ENCODE measurements at regions not wholly inside any gene's neighbourhood (a gene's known extent, or its start where the extent isn't known, plus 50 kb on each side); places are given as distances from the start of the nearest gene placed in this dataset.

- ATAC-seq (ENCODE audit: low read depth) = no peak
- Histone ChIP-seq H3K36me3 (replicated peaks in 1 of 2; ENCODE audit: control extremely low read depth in 1 of 2, control insufficient read depth in 1 of 2, extremely low read depth in 1 of 2, insufficient read depth in 2 of 2, low read length in 1 of 2) (no peaks in the 10 kb centered on the region), H3K4me2 (replicated peaks; ENCODE audit: low read depth, low read length, poor library complexity, severe bottlenecking) (no peak overlapping the region), H3K4me1 (ENCODE audit: control insufficient read depth in 2 of 2, insufficient read depth in 2 of 2, low read length in 2 of 2) (no peaks in the 10 kb centered on the region), H3K9ac (ENCODE audit: low read length) (no peak overlapping the region), H4K20me1 (ENCODE audit: control insufficient read depth, insufficient read depth, low read length, poor library complexity, severe bottlenecking) (no peaks in the 10 kb centered on the region), H2AFZ (ENCODE audit: insufficient read depth, low read depth, low read length, poor library complexity, severe bottlenecking) (no peak overlapping the region), H3K9me3 (ENCODE audit: control extremely low read depth in 1 of 3, control insufficient read depth in 2 of 3, insufficient read depth in 1 of 3, low read length in 2 of 3) (no peaks in the 10 kb centered on the region), H3K4me3 (ENCODE audit: control extremely low read depth in 1 of 5, extremely low read depth in 1 of 5, insufficient read depth in 1 of 5, low read depth in 2 of 5, low read length in 4 of 5) (no peak overlapping the region), H3K27me3 (replicated peaks in 1 of 4; ENCODE audit: control extremely low read depth in 1 of 4, control insufficient read depth in 3 of 4, insufficient read depth in 4 of 4, low read length in 3 of 4) (no peaks in the 10 kb centered on the region), H3K79me2 (ENCODE audit: control insufficient read depth, insufficient read depth, low read length) (no peaks in the 10 kb centered on the region), H3K27ac (ENCODE audit: low read length in 2 of 2) (no peak overlapping the region)
- Mint-ChIP-seq H3K4me1 (no peaks in the 10 kb centered on the region), H3K4me3 (no peak overlapping the region), H3K27me3 (peaks cover 10% of the 10 kb centered on the region), H3K27ac (no peak overlapping the region), H3K9me3 (ENCODE audit: insufficient read depth) (no peaks in the 10 kb centered on the region)
- intact Hi-C loops (cut with micrococcal nuclease) = no loop called here
- CTCF ChIA-PET = no interaction called here
- TF ChIP-seq EZH2 (IDR thresholded peaks at IDR 0.05; ENCODE audit: borderline replicate concordance, insufficient read depth, low read depth, low read length, poor library complexity, severe bottlenecking) = no peak
- TF ChIP-seq, protein P1, sequence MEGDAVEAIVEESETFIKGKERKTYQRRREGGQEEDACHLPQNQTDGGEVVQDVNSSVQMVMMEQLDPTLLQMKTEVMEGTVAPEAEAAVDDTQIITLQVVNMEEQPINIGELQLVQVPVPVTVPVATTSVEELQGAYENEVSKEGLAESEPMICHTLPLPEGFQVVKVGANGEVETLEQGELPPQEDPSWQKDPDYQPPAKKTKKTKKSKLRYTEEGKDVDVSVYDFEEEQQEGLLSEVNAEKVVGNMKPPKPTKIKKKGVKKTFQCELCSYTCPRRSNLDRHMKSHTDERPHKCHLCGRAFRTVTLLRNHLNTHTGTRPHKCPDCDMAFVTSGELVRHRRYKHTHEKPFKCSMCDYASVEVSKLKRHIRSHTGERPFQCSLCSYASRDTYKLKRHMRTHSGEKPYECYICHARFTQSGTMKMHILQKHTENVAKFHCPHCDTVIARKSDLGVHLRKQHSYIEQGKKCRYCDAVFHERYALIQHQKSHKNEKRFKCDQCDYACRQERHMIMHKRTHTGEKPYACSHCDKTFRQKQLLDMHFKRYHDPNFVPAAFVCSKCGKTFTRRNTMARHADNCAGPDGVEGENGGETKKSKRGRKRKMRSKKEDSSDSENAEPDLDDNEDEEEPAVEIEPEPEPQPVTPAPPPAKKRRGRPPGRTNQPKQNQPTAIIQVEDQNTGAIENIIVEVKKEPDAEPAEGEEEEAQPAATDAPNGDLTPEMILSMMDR (IDR thresholded peaks at IDR 0.05) = no peak
- POLR2A ChIA-PET = no interaction called here
- no peak for DNase-seq
Observed at GRCh38 chr2:160584972-160585494, 91.4 kb upstream of the RBMS1 start.

GRCh38 chr2:160590664-160591063 lies 97.1 kb upstream of the RBMS1 start:
- ATAC-seq (ENCODE audit: low read depth) = no peak
- H3K4me1 Mint-ChIP-seq = no peaks in the 10 kb centered on the region
- WGBS (ENCODE audit: insufficient coverage) = no CpG with 5 or more reads among the region's 1 CpG
- no peaks in the 10 kb centered on the region for H3K9me3 Mint-ChIP-seq (ENCODE audit: insufficient read depth)
- Histone ChIP-seq H3K4me3 (ENCODE audit: control extremely low read depth in 1 of 5, extremely low read depth in 1 of 5, insufficient read depth in 1 of 5, low read depth in 2 of 5, low read length in 4 of 5) (no peak overlapping the region), H4K20me1 (ENCODE audit: control insufficient read depth, insufficient read depth, low read length, poor library complexity, severe bottlenecking) (no peaks in the 10 kb centered on the region), H3K36me3 (replicated peaks in 1 of 2; ENCODE audit: control extremely low read depth in 1 of 2, control insufficient read depth in 1 of 2, extremely low read depth in 1 of 2, insufficient read depth in 2 of 2, low read length in 1 of 2) (no peaks in the 10 kb centered on the region), H3K9me3 (ENCODE audit: control extremely low read depth in 1 of 3, control insufficient read depth in 2 of 3, insufficient read depth in 1 of 3, low read length in 2 of 3) (no peaks in the 10 kb centered on the region), H3K9ac (ENCODE audit: low read length) (no peak overlapping the region), H3K27me3 (replicated peaks in 1 of 4; ENCODE audit: control extremely low read depth in 1 of 4, control insufficient read depth in 3 of 4, insufficient read depth in 4 of 4, low read length in 3 of 4) (no peaks in the 10 kb centered on the region), H3K27ac (ENCODE audit: low read length in 2 of 2) (no peak overlapping the region), H3K4me1 (ENCODE audit: control insufficient read depth in 2 of 2, insufficient read depth in 2 of 2, low read length in 2 of 2) (no peaks in the 10 kb centered on the region), H2AFZ (ENCODE audit: insufficient read depth, low read depth, low read length, poor library complexity, severe bottlenecking) (no peak overlapping the region), H3K4me2 (replicated peaks; ENCODE audit: low read depth, low read length, poor library complexity, severe bottlenecking) (no peak overlapping the region), H3K79me2 (ENCODE audit: control insufficient read depth, insufficient read depth, low read length) (no peaks in the 10 kb centered on the region)
- TF ChIP-seq, protein P1 (IDR thresholded peaks at IDR 0.05) = no peak
- TF ChIP-seq EZH2 (IDR thresholded peaks at IDR 0.05; ENCODE audit: borderline replicate concordance, insufficient read depth, low read depth, low read length, poor library complexity, severe bottlenecking) = no peak
- no peak overlapping the region for H3K27ac Mint-ChIP-seq
- H3K4me3 Mint-ChIP-seq = no peak overlapping the region
- DNase-seq = no peak
- ChIA-PET CTCF (no interaction called here), POLR2A (no interaction called here)
- intact Hi-C loops (cut with micrococcal nuclease) = no loop called here
- H3K27me3 Mint-ChIP-seq = peaks cover 5% of the 10 kb centered on the region

Data from B cell (primary cell).